Vagina (tissue), 2 donors: ENCODE measurements at regions not wholly inside any gene's neighbourhood (a gene's known extent, or its start where the extent isn't known, plus 50 kb on each side); places are given as distances from the start of the nearest gene placed in this dataset.

Source experiments
- POLR2A ChIP-seq, 2 donors: fragments of 450-650 bp; IDR thresholded peaks; one replicate each; pipeline ENCODE4 v1.6.1; 2017; ENCODE audit warnings: antibody characterized with exemption in 2 of 2, mild to moderate bottlenecking in 2 of 2, moderate library complexity in 2 of 2
- POLR2AphosphoS5 ChIP-seq, 2 donors: sonication (generic); formaldehyde crosslinking; IDR thresholded peaks; one replicate each; pipeline ENCODE4 v1.9.0; 2017; ENCODE audit warnings: antibody characterized with exemption in 2 of 2, mild to moderate bottlenecking in 2 of 2, low read depth in 1 of 2; ENCODE audit not compliant: insufficient read depth in 1 of 2
- TF ChIP-seq, protein P1 (sequence below), 3 experiments: fragments of 450-650 bp in 2 of 3; fragments of 200-600 bp in 1 of 3; sonication (generic) in 1 of 3; IDR thresholded peaks; one replicate each; pipeline ENCODE4 v1.5.1; 2017 to 2019; ENCODE audit warnings: antibody characterized with exemption in 3 of 3, mild to moderate bottlenecking in 2 of 3, moderate library complexity in 2 of 3

DNA sequence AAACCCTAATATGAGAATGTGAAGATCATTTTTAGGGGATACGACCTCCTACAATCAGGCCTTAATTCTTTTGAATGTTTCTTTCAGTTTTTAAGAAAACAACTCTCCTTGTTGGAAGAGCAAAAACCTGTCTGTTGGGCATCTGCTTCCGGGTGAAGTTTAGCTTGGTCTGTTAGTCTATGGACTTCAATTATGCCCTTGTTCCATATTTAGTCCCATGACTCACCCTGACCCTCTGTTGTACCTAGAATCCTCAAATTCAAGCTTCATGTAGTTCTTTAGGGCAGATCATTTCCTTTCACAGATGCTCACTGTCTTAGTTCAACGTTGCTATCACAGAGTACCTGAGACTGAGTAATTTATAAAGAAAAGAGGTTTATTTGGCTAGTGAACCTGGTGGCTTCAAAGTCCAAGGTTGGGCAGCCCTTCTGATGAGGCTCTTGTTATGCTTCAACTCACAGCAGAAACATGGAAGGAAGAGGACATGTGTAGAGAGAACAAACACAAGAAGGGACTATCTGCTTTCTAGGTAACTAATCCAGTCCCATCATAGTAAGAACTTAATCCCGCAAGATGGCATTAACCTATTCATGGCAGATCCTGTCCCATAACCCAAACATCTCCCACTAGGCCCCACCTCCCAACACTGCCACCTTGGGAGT is 82.5 kb upstream of the SERPINE2 start:
- TF ChIP-seq POLR2A (IDR thresholded peaks at IDR 0.05) (no peak), POLR2AphosphoS5 (IDR thresholded peaks at IDR 0.05; ENCODE audit: insufficient read depth in 1 of 2, low read depth in 1 of 2) (no peak)
- TF ChIP-seq, protein P1, sequence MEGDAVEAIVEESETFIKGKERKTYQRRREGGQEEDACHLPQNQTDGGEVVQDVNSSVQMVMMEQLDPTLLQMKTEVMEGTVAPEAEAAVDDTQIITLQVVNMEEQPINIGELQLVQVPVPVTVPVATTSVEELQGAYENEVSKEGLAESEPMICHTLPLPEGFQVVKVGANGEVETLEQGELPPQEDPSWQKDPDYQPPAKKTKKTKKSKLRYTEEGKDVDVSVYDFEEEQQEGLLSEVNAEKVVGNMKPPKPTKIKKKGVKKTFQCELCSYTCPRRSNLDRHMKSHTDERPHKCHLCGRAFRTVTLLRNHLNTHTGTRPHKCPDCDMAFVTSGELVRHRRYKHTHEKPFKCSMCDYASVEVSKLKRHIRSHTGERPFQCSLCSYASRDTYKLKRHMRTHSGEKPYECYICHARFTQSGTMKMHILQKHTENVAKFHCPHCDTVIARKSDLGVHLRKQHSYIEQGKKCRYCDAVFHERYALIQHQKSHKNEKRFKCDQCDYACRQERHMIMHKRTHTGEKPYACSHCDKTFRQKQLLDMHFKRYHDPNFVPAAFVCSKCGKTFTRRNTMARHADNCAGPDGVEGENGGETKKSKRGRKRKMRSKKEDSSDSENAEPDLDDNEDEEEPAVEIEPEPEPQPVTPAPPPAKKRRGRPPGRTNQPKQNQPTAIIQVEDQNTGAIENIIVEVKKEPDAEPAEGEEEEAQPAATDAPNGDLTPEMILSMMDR (IDR thresholded peaks at IDR 0.05) = no peak
